NT2/D1 (cell line): ENCODE measurements at regions not wholly inside any gene's neighbourhood (a gene's known extent, or its start where the extent isn't known, plus 50 kb on each side); places are given as distances from the start of the nearest gene placed in this dataset.

Source experiments
- SUZ12 ChIP-seq: IDR thresholded peaks from 2 replicates; pipeline ENCODE4 v1.6.1; 2011; ENCODE audit not compliant: insufficient read length, insufficient read depth; ENCODE audit errors: extremely low read depth
- YY1 ChIP-seq: IDR thresholded peaks from 2 replicates; pipeline ENCODE4 v1.6.1; 2011; ENCODE audit not compliant: insufficient read length, insufficient read depth
- ZNF274 ChIP-seq: IDR thresholded peaks from 2 replicates; pipeline ENCODE4 v1.6.1; 2011; ENCODE audit warnings: mild to moderate bottlenecking, low read depth, low read length

DNA sequence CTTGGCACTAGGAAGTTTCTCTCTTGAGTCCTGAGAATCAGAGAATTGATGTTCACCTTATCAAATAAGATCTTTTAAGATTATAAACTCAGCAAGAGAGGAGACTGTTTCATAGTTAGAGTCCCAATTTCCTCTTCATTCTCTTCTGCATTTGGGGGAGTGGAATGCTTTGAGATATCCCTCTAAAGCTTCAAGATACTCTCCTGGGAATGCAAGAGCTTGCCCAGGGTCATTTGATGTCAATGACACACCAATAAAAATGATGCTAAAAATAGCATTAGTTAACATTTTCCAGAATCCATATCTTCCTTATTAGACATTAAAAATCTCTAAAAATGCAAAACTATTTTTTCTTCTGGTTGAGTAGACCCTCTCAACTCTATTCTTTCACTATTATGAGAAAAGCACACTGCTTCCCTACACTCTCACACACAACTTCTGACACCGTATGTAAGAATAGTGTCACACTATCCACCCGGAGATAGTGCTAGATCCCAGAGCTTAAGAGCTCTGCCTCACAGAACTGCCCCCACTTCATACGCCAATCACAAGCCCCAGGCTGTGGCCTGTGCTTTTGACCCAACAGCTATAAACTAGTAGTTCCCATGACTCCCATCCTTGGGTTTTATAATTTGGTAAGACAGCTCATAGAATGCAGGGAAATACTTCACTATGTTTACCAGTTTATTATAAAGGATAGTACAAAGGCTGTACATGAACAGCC is 399.9 kb upstream of the RUNX1 start:
- TF ChIP-seq ZNF274 (no peak), SUZ12 (no peak), YY1 (no peak)
